Naive thymus-derived CD8-positive, alpha-beta T cell (primary cell): ENCODE measurements at regions not wholly inside any gene's neighbourhood (a gene's known extent, or its start where the extent isn't known, plus 50 kb on each side); places are given as distances from the start of the nearest gene placed in this dataset.
"Not testable (repeated sequence)": the region's sequence is repeated elsewhere in the genome, so short reads cannot be mapped to it uniquely, and the experiment has no call there.

Experiments
- ATAC-seq, 2 donors: fragments of 150-1000 bp; cut with Tn5 transposase in 1 of 2; sonication (Bioruptor Pico), chemical (Tn5 transposase) in 1 of 2; 1 replicate in 1 of 2; 2 replicates in 1 of 2; pipeline ENCODE4 v1.10.0; 2021; ENCODE audit warnings: mild to moderate bottlenecking in 2 of 2, moderate library complexity in 2 of 2
- POLR2A ChIA-PET: fragments of 350-600 bp; sonication (Branson Sonifier 250); formaldehyde crosslinking; loops from one replicate; lab custom pipeline; 2021; ENCODE audit warnings: antibody characterized with exemption; lab: Charles Lee
- DNase-seq, 10 donors: peaks; one replicate each; pipeline versions ENCODE4 v3.0.0 to v3.0.0-alpha.2; 2020 to 2022
- H3K27ac Mint-ChIP-seq, 10 donors: one replicate each; pipeline ENCODE4 v1.8.0; 2020 to 2022; ENCODE audit warnings: mild to moderate bottlenecking in 10 of 10, mixed read lengths in 10 of 10, moderate library complexity in 4 of 10, inconsistent platforms in 1 of 10
- H3K27me3 Mint-ChIP-seq, 5 donors: one replicate each; pipeline ENCODE4 v1.8.0; 2021 to 2022; ENCODE audit warnings: mixed read lengths in 5 of 5
- H3K36me3 Mint-ChIP-seq, 3 donors: one replicate each; pipeline ENCODE4 v1.8.0; 2020 to 2022; ENCODE audit warnings: mixed read lengths in 3 of 3, mild to moderate bottlenecking in 2 of 3, inconsistent platforms in 1 of 3
- H3K4me1 Mint-ChIP-seq, 4 donors: one replicate each; pipeline ENCODE4 v1.8.0; 2021 to 2022; ENCODE audit warnings: mixed read lengths in 4 of 4
- H3K4me3 Mint-ChIP-seq, 10 donors: one replicate each; pipeline ENCODE4 v1.8.0; 2020 to 2022; ENCODE audit warnings: mild to moderate bottlenecking in 10 of 10, mixed read lengths in 10 of 10, moderate library complexity in 6 of 10, inconsistent platforms in 1 of 10
- H3K9me3 Mint-ChIP-seq, 9 donors: one replicate each; pipeline ENCODE4 v1.8.0; 2020 to 2022; ENCODE audit warnings: mixed read lengths in 9 of 9, mild to moderate bottlenecking in 3 of 9, inconsistent platforms in 1 of 9, moderate library complexity in 1 of 9

DNA sequence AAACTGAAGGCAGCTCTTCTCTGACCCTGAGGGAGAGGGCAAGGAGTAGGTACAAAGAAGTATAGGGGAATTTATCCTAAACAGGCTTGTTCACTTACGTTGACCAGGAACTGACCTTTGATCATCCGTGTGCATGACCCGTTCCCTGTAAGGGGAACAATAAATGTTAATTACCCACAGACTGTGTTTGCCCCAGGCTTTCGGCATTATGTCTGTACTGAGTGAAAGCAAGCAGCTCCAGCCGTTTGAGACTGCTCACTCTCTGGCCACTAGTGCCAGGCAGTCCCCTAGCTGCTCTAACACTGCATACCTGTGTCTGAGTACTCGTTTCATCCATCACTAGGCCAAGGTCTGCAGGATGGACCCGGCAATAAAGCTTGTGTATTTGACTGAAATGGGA, 1365.3 kb downstream of the NCAM2 start:
- no peak for DNase-seq
- no peak overlapping the region for H3K27ac Mint-ChIP-seq
- H3K36me3 Mint-ChIP-seq = no peaks in the 10 kb centered on the region
- H3K4me3 Mint-ChIP-seq = no peak overlapping the region
- peaks cover 0 to 4% (median 0%) of the 10 kb centered on the region in 9 donors for H3K9me3 Mint-ChIP-seq
- H3K27me3 Mint-ChIP-seq = no peaks in the 10 kb centered on the region
- no peak for ATAC-seq
- no peaks in the 10 kb centered on the region for H3K4me1 Mint-ChIP-seq
- POLR2A ChIA-PET = no interaction called here

DNA sequence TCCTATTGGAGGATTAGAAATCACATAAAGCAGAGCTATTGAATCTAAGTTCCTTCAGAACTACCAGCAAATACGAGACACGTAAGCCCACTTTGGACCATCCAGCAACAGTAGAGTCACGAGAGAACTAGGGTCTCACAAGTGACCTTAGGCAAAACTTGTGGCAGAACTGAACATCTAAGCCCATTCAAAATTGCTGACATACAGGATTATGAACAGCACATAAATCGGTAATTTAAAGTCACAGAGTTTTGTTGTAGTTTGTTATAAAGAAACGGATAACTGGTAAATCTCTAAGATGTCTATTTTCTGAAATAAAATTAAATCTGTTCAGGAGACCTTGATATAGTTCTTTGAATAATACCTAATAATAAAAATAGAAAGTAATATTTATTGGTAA, 1366.0 kb downstream of the NCAM2 start:
- no peaks in the 10 kb centered on the region for H3K27me3 Mint-ChIP-seq
- H3K27ac Mint-ChIP-seq = no peak overlapping the region
- POLR2A ChIA-PET = no interaction called here

DNA sequence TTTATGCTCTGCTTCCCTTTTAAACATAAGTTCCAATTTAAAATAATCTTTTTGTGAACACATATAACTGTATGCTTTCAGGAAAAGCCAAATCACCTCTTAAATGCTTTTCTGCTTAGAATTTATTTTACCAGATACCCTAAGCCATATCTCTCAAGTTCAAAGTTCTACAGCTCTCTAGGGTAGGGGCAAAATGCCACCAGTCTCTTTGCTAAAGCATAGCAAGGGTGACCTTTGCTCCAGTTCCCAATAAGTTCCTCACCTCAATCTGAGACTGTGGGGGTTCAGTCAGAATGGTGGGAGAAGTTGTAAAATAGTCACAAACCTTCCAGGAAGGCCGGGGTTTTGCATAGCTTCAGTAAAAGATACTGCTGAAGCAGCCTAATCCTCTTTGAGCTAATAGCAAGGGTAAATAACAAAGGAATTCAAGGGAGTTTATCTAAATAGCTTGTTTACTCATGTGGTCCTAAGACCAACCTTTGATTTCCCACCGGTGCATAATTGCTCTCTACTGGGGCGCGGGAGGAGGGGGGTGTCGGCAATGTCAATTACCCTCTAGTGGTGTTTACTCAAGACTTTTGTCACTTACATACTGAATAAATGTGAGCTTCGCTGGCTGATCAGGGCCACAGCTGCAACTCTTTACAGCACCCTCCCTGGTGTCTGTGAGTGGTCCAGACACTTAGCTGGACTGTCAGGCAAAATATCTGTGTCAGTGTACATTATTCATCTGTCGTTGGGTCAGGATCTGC, 1376.2 kb downstream of the NCAM2 start:
- no peak overlapping the region for H3K27ac Mint-ChIP-seq
- DNase-seq (no peak), ATAC-seq (no peak)
- POLR2A ChIA-PET = no interaction called here
- no peak overlapping the region for H3K4me3 Mint-ChIP-seq
- no peaks in the 10 kb centered on the region for H3K4me1 Mint-ChIP-seq
- peaks cover 0 to 8% (median 0%) of the 10 kb centered on the region in 9 donors for H3K9me3 Mint-ChIP-seq
- H3K27me3 Mint-ChIP-seq = peaks cover 0 to 13% (median 0%) of the 10 kb centered on the region in 5 donors
- peaks cover 0 to 5% (median 0%) of the 10 kb centered on the region in 3 donors for H3K36me3 Mint-ChIP-seq

More for the DNA sequence above, 1366.0 kb downstream of the NCAM2 start:
- no peak for ATAC-seq
- H3K9me3 Mint-ChIP-seq = peaks cover 0 to 4% (median 0%) of the 10 kb centered on the region in 9 donors
- no peaks in the 10 kb centered on the region for H3K4me1 Mint-ChIP-seq
- H3K36me3 Mint-ChIP-seq = no peaks in the 10 kb centered on the region
- no peak for DNase-seq
- H3K4me3 Mint-ChIP-seq = no peak overlapping the region

DNA sequence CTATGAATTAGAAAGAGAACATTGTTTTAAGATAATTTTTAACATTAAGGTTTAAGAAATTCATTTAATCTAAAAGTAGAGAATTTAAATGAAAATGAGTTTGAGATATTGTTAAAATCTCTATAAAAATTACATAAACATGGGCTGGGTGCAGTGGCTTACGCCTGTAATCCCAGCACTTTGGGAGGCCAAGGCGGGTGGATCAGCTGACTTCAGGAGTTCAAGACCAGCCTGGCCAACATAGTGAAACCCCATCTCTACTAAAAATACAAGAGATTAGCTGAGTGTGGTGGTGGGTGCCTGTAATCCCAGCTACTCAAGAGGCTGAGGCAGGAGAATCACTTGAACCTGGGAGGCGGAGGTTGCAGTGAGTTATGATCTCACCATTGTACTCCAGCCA, 1379.6 kb downstream of the NCAM2 start:
- H3K36me3 Mint-ChIP-seq, POLR2A ChIA-PET, H3K27ac Mint-ChIP-seq, DNase-seq, H3K9me3 Mint-ChIP-seq, H3K4me3 Mint-ChIP-seq, ATAC-seq, H3K4me1 Mint-ChIP-seq: not testable (repeated sequence)
- H3K27me3 Mint-ChIP-seq = peaks cover 0 to 13% (median 0%) of the 10 kb centered on the region in 5 donors

DNA sequence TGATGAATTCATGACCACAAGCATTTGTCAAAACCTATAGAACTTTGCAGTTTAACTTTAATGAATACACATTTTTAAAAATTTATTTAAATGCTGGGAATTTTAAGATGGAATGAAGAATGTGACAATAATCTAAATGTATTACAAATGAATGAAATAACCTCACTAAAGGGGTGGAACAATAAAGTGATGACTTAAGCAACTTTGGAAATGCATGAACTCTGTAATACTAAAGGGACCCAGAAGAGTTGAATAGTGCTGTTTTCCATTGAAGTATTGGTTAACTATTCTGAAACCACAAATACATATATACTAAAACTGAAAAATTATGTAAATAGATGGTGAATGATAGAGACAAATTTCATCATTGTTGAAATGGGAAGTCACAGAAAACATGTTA, 1395.1 kb downstream of the NCAM2 start:
- Mint-ChIP-seq H3K9me3 (peaks cover 0 to 3% (median 0%) of the 10 kb centered on the region in 9 donors), H3K36me3 (no peaks in the 10 kb centered on the region), H3K27ac (no peak overlapping the region), H3K4me3 (no peak overlapping the region), H3K4me1 (no peaks in the 10 kb centered on the region), H3K27me3 (no peaks in the 10 kb centered on the region)
- DNase-seq = no peak
- no peak for ATAC-seq
- POLR2A ChIA-PET = no interaction called here

DNA sequence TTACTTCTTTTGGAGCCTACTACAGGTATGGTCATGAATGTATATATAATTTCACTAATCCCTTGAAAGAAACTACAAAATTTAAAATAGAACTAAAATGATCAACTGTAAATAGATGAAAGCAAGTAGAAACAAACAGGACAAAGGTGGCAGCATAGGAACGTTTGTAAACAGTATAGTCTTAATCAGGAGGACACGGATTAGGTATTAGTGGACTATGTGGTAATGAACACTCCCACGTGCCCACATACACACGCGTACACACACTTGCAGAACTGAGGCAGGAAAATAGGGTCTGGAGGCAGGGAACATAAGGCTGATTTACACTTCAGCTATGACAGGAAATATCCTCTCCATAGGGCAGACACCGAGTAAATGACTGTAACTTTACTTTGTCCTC, 1397.8 kb downstream of the NCAM2 start:
- DNase-seq (no peak), ATAC-seq (no peak)
- H3K4me3 Mint-ChIP-seq = no peak overlapping the region
- POLR2A ChIA-PET = no interaction called here
- H3K4me1 Mint-ChIP-seq = no peaks in the 10 kb centered on the region
- H3K27ac Mint-ChIP-seq = no peak overlapping the region
- peaks cover 0 to 3% (median 0%) of the 10 kb centered on the region in 9 donors for H3K9me3 Mint-ChIP-seq
- no peaks in the 10 kb centered on the region for H3K27me3 Mint-ChIP-seq
- no peaks in the 10 kb centered on the region for H3K36me3 Mint-ChIP-seq

DNA sequence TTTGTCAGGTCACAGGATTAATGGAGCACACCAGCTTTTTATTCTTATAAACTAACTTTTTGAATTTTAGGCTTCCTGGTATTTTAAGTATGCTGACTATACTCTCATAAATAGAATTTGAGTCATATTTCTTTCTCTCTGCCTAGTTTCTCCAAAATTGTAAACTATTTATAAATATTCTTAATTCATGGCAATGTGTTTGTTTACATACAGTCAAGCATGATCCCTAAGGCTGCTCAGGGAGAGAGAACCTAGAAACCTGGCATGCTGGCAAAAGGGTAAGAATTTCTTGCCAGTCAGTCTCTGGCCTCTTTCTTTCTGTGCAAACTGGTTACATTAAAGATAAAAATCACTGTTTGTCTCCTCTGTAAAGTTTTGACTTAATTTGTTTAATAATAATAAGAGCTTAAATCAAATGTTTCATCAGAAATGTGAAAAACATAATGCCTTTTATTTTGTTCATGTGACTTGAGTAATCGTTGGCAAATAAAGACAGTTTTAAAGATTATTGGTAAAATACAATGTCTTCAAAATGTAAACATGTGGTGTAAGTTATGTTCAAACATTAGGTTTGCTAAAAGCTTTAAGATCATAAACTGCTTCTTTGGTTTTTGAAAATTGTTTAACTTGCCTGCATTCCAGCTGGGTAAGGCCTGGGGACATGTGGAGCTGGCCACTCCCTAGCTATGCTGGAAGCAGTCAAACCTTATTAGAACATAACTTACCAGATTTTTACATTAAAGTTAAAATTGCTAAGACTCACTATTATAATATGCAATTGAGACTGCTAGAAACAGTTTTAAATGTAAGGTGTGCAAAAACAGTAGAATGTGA, 1401.7 kb downstream of the NCAM2 start:
- Mint-ChIP-seq H3K4me3 (no peak overlapping the region), H3K36me3 (no peaks in the 10 kb centered on the region), H3K27me3 (no peaks in the 10 kb centered on the region), H3K9me3 (peaks cover 0 to 7% (median 0%) of the 10 kb centered on the region in 9 donors), H3K4me1 (no peaks in the 10 kb centered on the region), H3K27ac (no peak overlapping the region)
- ATAC-seq (no peak), DNase-seq (no peak)
- POLR2A ChIA-PET = no interaction called here

DNA sequence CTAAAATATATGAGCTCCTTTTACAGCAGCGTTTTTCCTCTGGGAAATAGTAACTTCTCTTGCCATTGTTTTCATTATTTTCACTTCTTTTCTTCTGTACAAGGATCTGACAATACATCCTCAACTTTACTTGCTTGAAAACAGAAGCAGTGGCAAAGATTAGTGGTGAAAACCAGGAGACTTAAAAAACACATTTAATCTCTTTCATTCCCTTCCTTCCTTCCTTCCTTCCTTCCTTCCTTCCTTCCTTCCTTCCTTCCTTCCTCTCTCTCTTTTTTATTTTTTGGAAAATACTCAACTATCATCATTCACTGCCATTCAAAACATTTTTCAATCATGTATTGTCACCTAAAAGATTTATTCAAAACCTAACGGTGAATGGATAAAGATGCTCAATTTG, 1411.4 kb downstream of the NCAM2 start:
- Mint-ChIP-seq H3K36me3 (peaks cover 0 to 4% (median 0%) of the 10 kb centered on the region in 3 donors), H3K27me3 (peaks cover 0 to 1% (median 0%) of the 10 kb centered on the region in 5 donors), H3K27ac (no peak overlapping the region), H3K4me1 (no peaks in the 10 kb centered on the region), H3K4me3 (no peak overlapping the region), H3K9me3 (no peaks in the 10 kb centered on the region)
- POLR2A ChIA-PET = no interaction called here
- ATAC-seq (no peak), DNase-seq (no peak)

DNA sequence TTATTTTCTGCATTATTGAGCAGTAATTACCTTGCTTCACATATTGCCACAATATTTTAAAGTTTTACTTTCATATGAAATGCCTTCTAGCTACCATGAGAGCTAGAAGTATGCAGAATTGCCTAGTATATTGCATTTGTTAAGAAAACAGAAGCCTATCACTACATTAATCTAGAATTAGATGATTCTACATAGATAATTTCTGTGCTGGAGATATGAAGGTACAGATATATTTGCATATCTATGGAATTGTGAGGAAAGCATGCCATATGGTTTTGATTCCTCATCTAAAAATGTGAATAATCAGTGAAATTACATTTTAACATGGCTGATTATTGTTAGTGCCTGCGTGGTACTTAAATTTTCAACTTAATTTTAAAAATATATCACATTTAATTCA, 1418.3 kb downstream of the NCAM2 start:
- Mint-ChIP-seq H3K9me3 (no peaks in the 10 kb centered on the region), H3K27ac (no peak overlapping the region), H3K36me3 (no peaks in the 10 kb centered on the region), H3K4me3 (no peak overlapping the region), H3K4me1 (peaks cover 0 to 10% (median 8%) of the 10 kb centered on the region in 4 donors), H3K27me3 (no peaks in the 10 kb centered on the region)
- ATAC-seq (no peak), DNase-seq (no peak)
- POLR2A ChIA-PET = no interaction called here

DNA sequence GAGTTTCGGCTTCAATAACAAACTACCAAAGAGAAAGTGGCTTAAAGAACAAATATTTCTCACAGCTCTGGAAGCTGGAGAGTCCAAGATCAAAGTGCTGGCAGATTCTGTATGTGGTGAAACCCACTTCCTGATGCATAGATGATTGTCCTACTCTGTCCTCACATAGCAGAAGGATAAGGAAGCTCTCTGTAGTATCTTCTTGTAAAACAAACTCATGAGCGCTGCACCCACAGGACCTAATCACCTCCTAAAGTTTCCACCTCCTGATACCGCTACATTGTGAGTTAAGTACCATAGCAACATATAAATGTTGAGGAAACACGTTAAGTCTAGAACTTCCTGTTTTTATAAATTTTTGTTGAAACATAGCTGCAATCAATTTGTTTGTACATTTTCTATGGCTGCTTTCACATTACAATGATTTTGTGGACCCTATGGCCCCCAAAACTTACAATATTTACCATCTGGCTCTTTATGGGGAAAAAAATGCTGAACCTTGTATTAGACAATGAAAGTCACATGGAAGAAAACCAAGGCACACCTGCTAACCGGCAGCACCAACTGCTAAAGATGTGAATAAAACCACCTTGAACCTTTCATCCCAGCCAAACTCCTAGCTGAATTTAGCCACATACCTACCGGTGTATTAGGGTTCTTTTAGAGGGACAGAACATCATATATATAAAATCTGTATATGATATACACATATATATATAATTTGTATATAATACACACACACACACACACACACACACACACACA, 1423.4 kb downstream of the NCAM2 start:
- peaks cover 2 to 21% (median 14%) of the 10 kb centered on the region in 4 donors for H3K4me1 Mint-ChIP-seq
- POLR2A ChIA-PET = no interaction called here
- no peaks in the 10 kb centered on the region for H3K27me3 Mint-ChIP-seq
- H3K27ac Mint-ChIP-seq = peak overlapping the region; percentile 14 to 98 (median 76)
- DNase-seq (peak in 7 of 10 donors; percentile 25 to 81 (median 54)), ATAC-seq (peak; percentile 91 to 92)
- H3K9me3 Mint-ChIP-seq = no peaks in the 10 kb centered on the region
- peak overlapping the region; percentile 33 to 82 (median 62) for H3K4me3 Mint-ChIP-seq
- no peaks in the 10 kb centered on the region for H3K36me3 Mint-ChIP-seq

DNA sequence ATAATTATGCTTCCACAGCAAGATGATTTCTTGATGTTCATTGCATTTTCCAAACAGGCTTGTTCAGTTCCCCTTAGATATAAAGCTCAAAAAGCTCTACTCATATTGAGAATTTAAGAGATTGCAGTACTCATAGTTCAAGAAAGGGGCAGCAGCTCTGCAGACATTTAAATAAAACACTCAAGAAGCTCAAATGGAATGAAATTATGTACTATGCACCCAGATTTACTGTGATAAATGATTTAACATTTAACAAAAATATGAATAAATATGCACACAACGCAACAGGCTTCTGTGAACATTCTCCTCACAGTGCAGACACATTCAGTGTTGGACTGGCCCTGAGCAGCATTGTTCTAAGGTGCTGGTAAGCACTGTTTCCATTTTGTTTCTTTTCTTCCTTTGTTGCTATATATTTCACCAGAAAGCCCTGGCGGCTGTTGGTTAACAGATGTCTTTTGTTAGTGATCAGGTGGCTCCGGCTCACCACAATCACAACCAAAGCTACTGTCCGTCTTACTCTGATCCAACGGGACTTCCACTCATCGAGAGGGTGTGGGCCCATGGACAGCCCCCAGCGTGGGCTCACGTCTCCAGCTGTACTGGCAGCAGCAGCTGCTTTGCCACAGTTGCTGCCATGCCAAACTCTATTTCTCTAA, 1440.3 kb downstream of the NCAM2 start:
- Mint-ChIP-seq H3K4me3 (peak overlapping the region in 1 of 10 donors; percentile 30), H3K9me3 (peaks cover 0 to 9% (median 0%) of the 10 kb centered on the region in 9 donors), H3K27me3 (no peaks in the 10 kb centered on the region), H3K36me3 (no peaks in the 10 kb centered on the region), H3K27ac (peak overlapping the region in 1 of 10 donors; percentile 7), H3K4me1 (peaks cover 0 to 3% (median 0%) of the 10 kb centered on the region in 4 donors)
- DNase-seq (no peak), ATAC-seq (no peak)
- POLR2A ChIA-PET = no interaction called here

DNA sequence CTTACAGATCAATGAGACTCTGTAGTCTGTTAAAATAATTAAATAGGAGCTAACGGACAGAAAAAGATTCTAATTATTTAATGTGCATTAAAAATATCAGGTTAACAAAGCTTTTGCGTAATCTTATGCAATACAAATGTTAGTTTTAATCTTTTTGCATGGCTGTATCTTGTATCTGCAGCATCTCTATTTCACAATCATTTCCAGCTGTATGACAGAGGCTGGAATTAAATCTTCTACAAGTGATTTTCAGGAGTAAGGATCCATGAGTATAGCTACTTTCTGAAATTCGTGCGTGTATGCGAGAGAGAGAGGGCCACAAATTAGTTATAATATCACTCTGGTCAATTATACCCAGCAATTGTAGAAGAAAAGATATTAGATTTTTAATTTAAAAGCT, 1446.8 kb downstream of the NCAM2 start:
- DNase-seq (no peak), ATAC-seq (no peak)
- Mint-ChIP-seq H3K4me3 (no peak overlapping the region), H3K4me1 (no peaks in the 10 kb centered on the region), H3K9me3 (peaks cover 0 to 5% (median 0%) of the 10 kb centered on the region in 9 donors), H3K27me3 (no peaks in the 10 kb centered on the region), H3K36me3 (no peaks in the 10 kb centered on the region), H3K27ac (no peak overlapping the region)
- POLR2A ChIA-PET = no interaction called here
